A673 (cell line): ENCODE measurements at regions not wholly inside any gene's neighbourhood (a gene's known extent, or its start where the extent isn't known, plus 50 kb on each side); places are given as distances from the start of the nearest gene placed in this dataset.
"Not testable (repeated sequence)": the region's sequence is repeated elsewhere in the genome, so short reads cannot be mapped to it uniquely, and the experiment has no call there.

ENCODE experiments used
- BruUV-seq: library from RNA; stranded (reverse); fragments of 400-500 nt; replicated peaks from 2 replicates; lab custom pipeline; 2021; lab: Mats Ljungman, UMichigan
- CTCF ChIA-PET: fragments of 300-600 bp; sonication (Branson Sonifier 250); formaldehyde crosslinking; loops from one replicate; lab custom pipeline; 2022; ENCODE audit warnings: antibody characterized with exemption; lab: Charles Lee
- POLR2A ChIA-PET: fragments of 300-600 bp; sonication (Branson Sonifier 250); formaldehyde crosslinking; loops from one replicate; lab custom pipeline; 2022; ENCODE audit warnings: antibody characterized with exemption; ENCODE audit not compliant: low non-redundant PET; lab: Charles Lee
- DNase-seq: peaks from one replicate; pipeline ENCODE4 v3.0.0-alpha.2; 2015; ENCODE audit warnings: low spot score
- H3K27ac ChIP-seq: fragments of 200-600 bp; sonication (generic); 2 replicates; pipeline ENCODE4 v1.5.1; 2016; ENCODE audit warnings: mixed run types, low read depth, mild to moderate bottlenecking, mixed read lengths, antibody characterized with exemption, low read length; ENCODE audit not compliant: poor library complexity, severe bottlenecking
- H3K27me3 ChIP-seq: fragments of 200-600 bp; sonication (generic); replicated peaks from 2 replicates; pipeline ENCODE4 v1.6.1; 2017; ENCODE audit warnings: mixed run types, low read depth, mild to moderate bottlenecking, mixed read lengths, antibody characterized with exemption, low read length; ENCODE audit not compliant: insufficient read depth, poor library complexity
- H3K36me3 ChIP-seq: fragments of 200-600 bp; sonication (generic); 2 replicates; pipeline ENCODE4 v1.6.1; 2016; ENCODE audit warnings: mixed run types, mild to moderate bottlenecking, mixed read lengths, antibody characterized with exemption, low read length; ENCODE audit not compliant: insufficient read depth, poor library complexity, severe bottlenecking
- H3K4me1 ChIP-seq: fragments of 200-600 bp; sonication (generic); 2 replicates; pipeline ENCODE4 v1.6.1; 2017; ENCODE audit warnings: mixed run types, mild to moderate bottlenecking, mixed read lengths, antibody characterized with exemption, low read length; ENCODE audit not compliant: insufficient read depth, poor library complexity, severe bottlenecking
- H3K4me3 ChIP-seq: fragments of 200-600 bp; sonication (generic); 2 replicates; pipeline ENCODE4 v1.5.1; 2016; ENCODE audit warnings: low read depth, mixed run types, mild to moderate bottlenecking, mixed read lengths, low read length; ENCODE audit not compliant: poor library complexity, severe bottlenecking
- H3K9me3 ChIP-seq: fragments of 200-600 bp; sonication (generic); 2 replicates; pipeline ENCODE4 v1.6.1; 2016; ENCODE audit warnings: mixed run types, low read depth, mild to moderate bottlenecking, mixed read lengths, antibody characterized with exemption, low read length; ENCODE audit not compliant: poor library complexity, severe bottlenecking
- EZH2 ChIP-seq: fragments of 200-600 bp; sonication (generic); IDR thresholded peaks from 2 replicates; pipeline ENCODE4 v1.6.1; 2017; ENCODE audit warnings: borderline replicate concordance, low read depth, mild to moderate bottlenecking, mixed read lengths, antibody characterized with exemption, low read length; ENCODE audit not compliant: poor library complexity, severe bottlenecking
- intact Hi-C: fragments of 100-400 bp; cut with micrococcal nuclease; formaldehyde crosslinking; loops from one replicate; pipeline ENCODE4 v1.10.0; 2022; ENCODE audit not compliant: unreplicated experiment
- TF ChIP-seq, protein P1 (sequence below): fragments of 300-800, 200-600 bp; sonication (generic); conservative IDR thresholded peaks from 2 replicates; pipeline ENCODE4 v1.5.1; 2017; ENCODE audit warnings: low read depth, mild to moderate bottlenecking, antibody characterized with exemption, low read length, moderate library complexity, mixed read lengths

DNA sequence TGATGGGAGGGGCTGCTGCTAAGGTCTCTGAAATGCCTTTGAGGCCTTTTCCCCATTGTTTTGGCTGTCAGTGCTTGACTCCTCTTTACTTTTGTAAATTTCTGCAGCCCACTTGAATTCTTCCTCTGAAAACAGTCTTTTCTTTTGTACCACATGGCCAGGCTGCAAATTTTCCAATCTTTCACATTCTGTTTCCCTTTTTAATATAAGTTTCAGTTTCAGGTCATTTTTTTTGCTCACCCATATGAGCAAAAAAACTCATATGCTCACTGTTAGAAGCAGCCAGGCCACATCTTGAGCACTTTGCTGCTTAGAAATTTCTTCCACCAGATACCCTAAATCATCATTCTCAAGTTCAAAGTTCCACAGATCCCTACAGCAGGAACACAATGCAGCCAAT lies 234.6 kb upstream of the ADRA1B start:
- DNase-seq: no peak
- no peak for TF ChIP-seq EZH2
- TF ChIP-seq, protein P1, sequence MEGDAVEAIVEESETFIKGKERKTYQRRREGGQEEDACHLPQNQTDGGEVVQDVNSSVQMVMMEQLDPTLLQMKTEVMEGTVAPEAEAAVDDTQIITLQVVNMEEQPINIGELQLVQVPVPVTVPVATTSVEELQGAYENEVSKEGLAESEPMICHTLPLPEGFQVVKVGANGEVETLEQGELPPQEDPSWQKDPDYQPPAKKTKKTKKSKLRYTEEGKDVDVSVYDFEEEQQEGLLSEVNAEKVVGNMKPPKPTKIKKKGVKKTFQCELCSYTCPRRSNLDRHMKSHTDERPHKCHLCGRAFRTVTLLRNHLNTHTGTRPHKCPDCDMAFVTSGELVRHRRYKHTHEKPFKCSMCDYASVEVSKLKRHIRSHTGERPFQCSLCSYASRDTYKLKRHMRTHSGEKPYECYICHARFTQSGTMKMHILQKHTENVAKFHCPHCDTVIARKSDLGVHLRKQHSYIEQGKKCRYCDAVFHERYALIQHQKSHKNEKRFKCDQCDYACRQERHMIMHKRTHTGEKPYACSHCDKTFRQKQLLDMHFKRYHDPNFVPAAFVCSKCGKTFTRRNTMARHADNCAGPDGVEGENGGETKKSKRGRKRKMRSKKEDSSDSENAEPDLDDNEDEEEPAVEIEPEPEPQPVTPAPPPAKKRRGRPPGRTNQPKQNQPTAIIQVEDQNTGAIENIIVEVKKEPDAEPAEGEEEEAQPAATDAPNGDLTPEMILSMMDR: no peak
- intact Hi-C loops: no loop called here
- ChIA-PET CTCF (no interaction called here), POLR2A (no interaction called here)
- Histone ChIP-seq H3K4me3 (no peak overlapping the region), H3K27me3 (no peaks in the 10 kb centered on the region), H3K27ac (no peak overlapping the region), H3K36me3 (no peaks in the 10 kb centered on the region), H3K9me3 (no peaks in the 10 kb centered on the region), H3K4me1 (no peaks in the 10 kb centered on the region)
- BruUV-seq: no TSS peak

DNA sequence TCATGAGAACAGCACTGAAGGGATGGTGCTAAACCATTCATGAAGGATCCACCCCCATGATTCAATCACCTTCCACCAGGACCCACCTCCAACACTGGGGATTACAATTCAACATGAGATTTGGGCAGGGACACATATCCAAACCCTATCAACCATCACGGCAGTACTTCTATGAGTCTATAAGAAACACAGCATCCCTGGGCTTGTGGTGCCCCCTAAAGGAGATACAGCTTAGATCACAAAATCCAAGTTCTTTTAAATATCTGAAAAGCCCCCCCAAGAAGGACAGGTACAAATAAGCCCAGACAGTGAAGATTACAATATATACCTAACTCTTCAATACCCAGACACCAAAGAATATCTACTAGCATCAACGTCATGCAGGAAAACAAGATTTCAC lies 233.7 kb upstream of the ADRA1B start:
- no peaks in the 10 kb centered on the region for H3K9me3 ChIP-seq
- DNase-seq: no peak
- ChIA-PET CTCF (no interaction called here), POLR2A (interaction anchor here (0.5 kb wide), 1 partner anchor 250 kb away, joined by 12 read pairs; no protein-coding TSS in a partner anchor)
- no peaks in the 10 kb centered on the region for H3K36me3 ChIP-seq
- intact Hi-C loops: no loop called here
- no peaks in the 10 kb centered on the region for H3K4me1 ChIP-seq
- no peak for TF ChIP-seq EZH2
- TF ChIP-seq, protein P1: no peak
- H3K27me3 ChIP-seq: no peaks in the 10 kb centered on the region
- no peak overlapping the region for H3K4me3 ChIP-seq
- BruUV-seq: no TSS peak
- no peak overlapping the region for H3K27ac ChIP-seq

DNA sequence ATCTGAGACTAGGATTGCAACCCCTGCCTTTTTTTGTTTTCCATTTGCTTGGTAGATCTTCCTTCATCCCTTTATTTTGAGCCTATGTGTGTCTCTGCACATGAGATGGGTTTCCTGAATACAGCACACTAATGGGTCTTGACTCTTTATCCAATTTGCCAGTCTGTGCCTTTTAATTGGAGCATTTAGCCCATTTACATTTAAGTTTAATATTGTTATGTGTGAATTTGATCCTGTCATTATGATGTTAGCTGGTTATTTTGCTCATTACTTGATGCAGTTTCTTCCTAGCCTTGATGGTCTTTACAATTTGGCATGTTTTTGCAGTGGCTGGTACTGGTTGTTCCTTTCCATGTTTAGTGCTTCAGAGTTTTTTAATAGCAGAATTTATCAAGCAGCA lies 228.4 kb upstream of the ADRA1B start:
- H3K4me1 ChIP-seq, H3K36me3 ChIP-seq, POLR2A ChIA-PET, CTCF ChIA-PET, intact Hi-C loops, H3K9me3 ChIP-seq, H3K27me3 ChIP-seq, DNase-seq, H3K27ac ChIP-seq, BruUV-seq, H3K4me3 ChIP-seq: not testable (repeated sequence)

DNA sequence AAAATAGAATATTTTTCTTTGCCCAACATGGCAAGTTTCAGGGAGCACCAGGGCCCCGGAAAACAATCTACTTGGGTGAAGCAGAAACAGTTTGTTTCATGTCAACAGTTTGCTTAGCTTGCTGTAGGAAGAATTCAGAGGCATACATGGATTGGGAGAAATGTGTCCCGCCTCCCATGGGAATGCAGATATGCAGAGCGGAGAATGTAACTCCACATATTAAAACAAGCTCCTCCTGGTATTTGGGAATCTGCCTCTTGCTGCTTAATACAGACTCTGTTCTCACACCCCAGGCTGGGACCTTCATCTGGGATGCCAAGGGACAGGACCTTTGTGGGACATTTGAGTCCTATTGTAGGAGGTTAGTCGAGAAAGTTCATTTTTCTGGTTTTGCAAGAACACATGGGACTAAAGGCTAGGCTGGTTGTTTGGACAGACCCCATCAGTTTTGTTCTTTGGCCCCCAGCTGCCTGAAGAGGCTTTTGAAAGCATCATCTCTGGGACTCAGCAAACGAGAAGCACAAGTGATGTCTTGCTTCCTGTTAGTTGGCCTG lies 220.5 kb upstream of the ADRA1B start:
- H3K4me3 ChIP-seq: no peak overlapping the region
- BruUV-seq: no TSS peak
- H3K36me3 ChIP-seq: no peaks in the 10 kb centered on the region
- H3K9me3 ChIP-seq: no peaks in the 10 kb centered on the region
- no peaks in the 10 kb centered on the region for H3K4me1 ChIP-seq
- DNase-seq: no peak
- intact Hi-C loops: no loop called here
- no peaks in the 10 kb centered on the region for H3K27me3 ChIP-seq
- CTCF ChIA-PET: no interaction called here
- POLR2A ChIA-PET: no interaction called here
- no peak overlapping the region for H3K27ac ChIP-seq
- no peak for TF ChIP-seq EZH2
- TF ChIP-seq, protein P1: no peak
